Peyer's patch (tissue), 4 donors: ENCODE measurements at regions not wholly inside any gene's neighbourhood (a gene's known extent, or its start where the extent isn't known, plus 50 kb on each side); places are given as distances from the start of the nearest gene placed in this dataset.

Source experiments
- POLR2A ChIP-seq, 2 donors: fragments of 450-650 bp; IDR thresholded peaks; one replicate each; pipeline ENCODE4 v1.5.1; 2017; ENCODE audit warnings: antibody characterized with exemption in 2 of 2, mild to moderate bottlenecking in 2 of 2, moderate library complexity in 2 of 2
- TF ChIP-seq, protein P1 (sequence below), 6 experiments: fragments of 450-650 bp in 4 of 6; fragments of 200-600 bp in 2 of 6; sonication (generic) in 1 of 6; IDR thresholded peaks; one replicate each; pipeline ENCODE4 v1.5.1; 2017 to 2019; ENCODE audit warnings: antibody characterized with exemption in 6 of 6, mild to moderate bottlenecking in 3 of 6, moderate library complexity in 1 of 6

GRCh38 chr20:57953638-57954037, 243.8 kb upstream of the PMEPA1 start:
- no peak for TF ChIP-seq POLR2A (IDR thresholded peaks at IDR 0.05)
- TF ChIP-seq, protein P1, sequence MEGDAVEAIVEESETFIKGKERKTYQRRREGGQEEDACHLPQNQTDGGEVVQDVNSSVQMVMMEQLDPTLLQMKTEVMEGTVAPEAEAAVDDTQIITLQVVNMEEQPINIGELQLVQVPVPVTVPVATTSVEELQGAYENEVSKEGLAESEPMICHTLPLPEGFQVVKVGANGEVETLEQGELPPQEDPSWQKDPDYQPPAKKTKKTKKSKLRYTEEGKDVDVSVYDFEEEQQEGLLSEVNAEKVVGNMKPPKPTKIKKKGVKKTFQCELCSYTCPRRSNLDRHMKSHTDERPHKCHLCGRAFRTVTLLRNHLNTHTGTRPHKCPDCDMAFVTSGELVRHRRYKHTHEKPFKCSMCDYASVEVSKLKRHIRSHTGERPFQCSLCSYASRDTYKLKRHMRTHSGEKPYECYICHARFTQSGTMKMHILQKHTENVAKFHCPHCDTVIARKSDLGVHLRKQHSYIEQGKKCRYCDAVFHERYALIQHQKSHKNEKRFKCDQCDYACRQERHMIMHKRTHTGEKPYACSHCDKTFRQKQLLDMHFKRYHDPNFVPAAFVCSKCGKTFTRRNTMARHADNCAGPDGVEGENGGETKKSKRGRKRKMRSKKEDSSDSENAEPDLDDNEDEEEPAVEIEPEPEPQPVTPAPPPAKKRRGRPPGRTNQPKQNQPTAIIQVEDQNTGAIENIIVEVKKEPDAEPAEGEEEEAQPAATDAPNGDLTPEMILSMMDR (IDR thresholded peaks at IDR 0.05): no peak
